ENCODE measurements at regions not wholly inside any gene's neighbourhood (a gene's known extent, or its start where the extent isn't known, plus 50 kb on each side); places are given as distances from the start of the nearest gene placed in this dataset.

GRCh38 chr9:1272488-1272887 lies 222.3 kb downstream of the DMRT2 start:
- TF ChIP-seq RFX5 (IDR thresholded peaks at IDR 0.05) (no peak), RAD21 (conservative IDR thresholded peaks at IDR 0.05 in 1 of 2, IDR thresholded peaks at IDR 0.05 in 1 of 2) (no peak), RNF2 (IDR thresholded peaks at IDR 0.05; ENCODE audit: borderline replicate concordance, low read depth) (no peak), FOSB (CRISPR knock-in tag; IDR thresholded peaks at IDR 0.05) (no peak), TP53 (CRISPR knock-in tag; IDR thresholded peaks at IDR 0.05) (no peak), CTCF (IDR thresholded peaks at IDR 0.05) (no peak), PHF8 (IDR thresholded peaks at IDR 0.05; ENCODE audit: borderline replicate concordance, low read depth) (no peak), CEBPB (IDR thresholded peaks at IDR 0.05) (no peak), POLR2A (IDR thresholded peaks at IDR 0.05; ENCODE audit: low read length) (no peak), NR3C1 (IDR thresholded peaks at IDR 0.05) (no peak), HMGXB4 (CRISPR knock-in tag; IDR thresholded peaks at IDR 0.05; ENCODE audit: borderline replicate concordance) (no peak)

All from A549 (cell line).